Cerebellar nuclear complex (tissue), 1 donor: ENCODE measurements at regions not wholly inside any gene's neighbourhood (a gene's known extent, or its start where the extent isn't known, plus 50 kb on each side); places are given as distances from the start of the nearest gene placed in this dataset.

Source experiments
- DNase-seq, 2 experiments: peaks; one replicate each; lab custom pipeline; 2025; lab: John Stamatoyannopoulos, UW

- no peak for DNase-seq
These were observed 112.9 kb downstream of the DLL1 start for GRCh38 chr6:170177772-170178560.

GRCh38 chr6:170176898-170177771 lies 113.7 kb downstream of the DLL1 start:
- no peak for DNase-seq

DNA sequence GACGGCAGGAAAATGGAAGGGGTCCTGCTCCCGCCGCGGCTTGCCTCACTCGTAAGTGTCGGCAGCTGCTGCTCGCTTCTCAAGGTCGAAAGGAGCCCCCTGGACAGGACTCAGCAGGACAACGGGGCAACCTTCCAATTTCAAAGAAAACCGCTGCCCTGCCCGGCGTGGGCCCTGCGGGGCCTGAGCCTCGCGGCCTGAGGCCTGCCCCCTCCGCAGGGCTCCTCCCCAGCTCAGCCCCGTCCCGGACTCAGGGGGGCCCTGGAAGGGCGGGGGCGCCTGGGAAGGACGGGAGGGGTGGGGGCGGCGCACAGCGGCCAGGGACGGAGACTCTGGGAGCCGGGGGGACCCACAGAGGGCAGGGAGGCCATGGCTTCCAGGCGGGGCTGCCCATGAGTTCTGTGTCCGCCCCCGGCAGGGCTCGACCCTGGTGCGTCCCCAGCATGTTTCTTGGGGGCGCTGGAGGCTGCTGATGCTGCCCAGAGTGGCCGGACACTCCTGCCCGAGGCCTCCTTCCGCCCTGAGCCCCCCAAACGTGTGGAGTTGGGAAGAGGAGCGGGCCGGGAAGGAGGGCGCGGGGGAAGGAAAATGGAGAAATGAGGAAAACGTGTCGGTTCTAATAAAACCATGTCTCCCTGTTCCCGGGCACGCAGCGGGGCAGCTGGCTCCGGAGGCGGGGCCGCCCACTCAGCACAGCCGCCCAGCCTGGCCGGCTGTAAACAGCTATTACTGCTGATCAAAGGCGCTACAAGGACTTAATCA lies 114.6 kb downstream of the DLL1 start:
- DNase-seq = no peak

- no peak for DNase-seq
These were observed 115.2 kb downstream of the DLL1 start for GRCh38 chr6:170175644-170176135.

DNA sequence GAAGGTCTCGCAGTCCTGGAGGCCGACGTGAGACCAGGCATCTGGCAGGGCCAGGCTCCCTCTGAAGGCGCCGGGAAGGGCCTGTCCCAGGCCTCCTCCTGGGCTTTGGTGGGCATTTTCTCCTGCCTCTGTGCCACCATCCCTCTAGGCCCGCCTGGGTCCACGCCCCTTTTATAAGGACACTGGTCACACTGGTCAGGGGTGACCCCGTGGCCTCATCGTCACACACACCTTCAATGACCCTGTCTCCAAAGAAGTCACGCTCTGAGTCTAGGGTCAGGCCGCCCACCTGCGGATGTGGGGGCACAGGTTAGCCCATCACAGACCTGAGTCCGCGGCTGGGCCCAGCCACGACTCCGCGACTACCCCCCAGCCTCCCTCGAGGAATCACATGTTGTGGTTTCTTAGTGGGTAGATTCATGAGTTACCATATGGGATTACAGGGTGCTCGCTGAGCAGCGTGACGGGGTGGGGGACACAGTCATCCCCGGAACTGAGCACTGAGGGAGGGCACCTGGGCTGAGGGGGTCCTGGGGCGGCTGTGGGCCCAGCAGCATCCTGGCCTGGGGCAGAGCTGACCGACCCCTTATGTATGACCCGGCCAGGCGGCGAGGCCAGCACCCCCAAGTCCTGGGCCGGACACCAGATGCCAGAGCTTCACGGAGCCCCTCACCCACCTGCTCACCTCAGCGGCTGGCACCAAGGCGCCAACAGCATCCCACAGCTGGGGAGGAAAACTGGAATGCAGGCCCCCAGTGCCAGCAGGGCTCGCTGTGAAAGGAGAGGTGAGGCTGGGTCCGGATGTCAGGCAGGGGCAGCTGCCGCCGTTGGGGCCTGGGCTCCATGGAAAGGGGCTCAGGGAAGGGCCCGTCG lies 115.9 kb downstream of the DLL1 start:
- DNase-seq = no peak

DNA sequence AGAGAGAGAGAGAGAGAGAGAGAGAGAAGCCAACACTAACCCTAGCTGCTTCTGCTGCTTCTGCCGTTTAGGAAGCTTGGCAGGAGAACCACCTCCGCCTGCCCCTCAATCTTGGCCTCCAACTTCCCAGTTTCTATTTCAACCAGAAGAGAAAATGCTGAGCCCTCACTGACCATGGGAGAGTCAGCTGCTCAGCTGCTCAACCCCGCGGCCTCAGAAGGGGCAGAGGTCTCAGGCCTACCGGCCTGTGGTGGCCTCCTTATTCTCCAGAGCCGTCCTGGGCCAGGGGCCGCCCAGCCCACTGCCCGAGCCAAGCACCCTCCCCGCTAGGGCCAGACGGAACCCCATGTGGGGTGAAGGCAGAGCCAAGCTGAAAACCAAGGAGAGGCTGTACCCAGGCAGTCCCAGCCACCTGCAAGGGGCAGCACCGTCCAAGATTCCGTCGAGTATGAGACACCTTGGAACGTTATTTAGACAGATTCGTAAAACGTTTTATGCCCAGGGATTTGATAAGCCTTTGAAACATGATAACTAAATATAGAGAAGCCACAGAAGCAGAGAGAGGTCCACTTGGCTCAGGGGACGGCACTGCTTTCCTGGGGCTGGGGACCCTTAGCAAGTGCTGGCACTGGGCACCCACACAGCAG lies 116.6 kb downstream of the DLL1 start:
- no peak for DNase-seq

- no peak for DNase-seq
These were observed 117.5 kb downstream of the DLL1 start for GRCh38 chr6:170173335-170173881.

- no peak for DNase-seq
These were observed 118.0 kb downstream of the DLL1 start for GRCh38 chr6:170172825-170173256.

DNA sequence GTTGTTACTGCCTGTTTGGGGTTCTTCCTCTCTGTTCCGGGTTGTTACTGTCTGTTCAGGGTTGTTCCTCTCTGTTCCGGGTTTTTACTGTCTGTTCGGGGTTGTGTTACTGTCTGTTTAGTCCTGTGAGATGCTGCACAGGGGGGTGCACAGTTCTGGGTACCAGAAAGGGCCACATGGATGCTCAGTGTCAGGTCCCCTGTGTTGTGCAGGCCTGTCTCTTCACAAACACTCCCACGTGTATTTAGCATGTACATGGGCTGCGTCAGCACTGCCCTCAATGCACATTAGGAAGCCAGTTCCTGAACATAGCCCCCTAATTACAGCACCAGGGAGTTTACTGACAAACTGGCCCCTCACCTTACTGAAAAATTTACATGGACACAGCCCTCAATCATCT lies 118.5 kb downstream of the DLL1 start:
- no peak for DNase-seq

- no peak for DNase-seq
These were observed 123.2 kb downstream of the DLL1 start for GRCh38 chr6:170167657-170168159.

- DNase-seq = no peak
These were observed 124.3 kb downstream of the DLL1 start for GRCh38 chr6:170166511-170167122.

GRCh38 chr6:170165471-170166117 lies 125.3 kb downstream of the DLL1 start:
- DNase-seq = no peak

DNA sequence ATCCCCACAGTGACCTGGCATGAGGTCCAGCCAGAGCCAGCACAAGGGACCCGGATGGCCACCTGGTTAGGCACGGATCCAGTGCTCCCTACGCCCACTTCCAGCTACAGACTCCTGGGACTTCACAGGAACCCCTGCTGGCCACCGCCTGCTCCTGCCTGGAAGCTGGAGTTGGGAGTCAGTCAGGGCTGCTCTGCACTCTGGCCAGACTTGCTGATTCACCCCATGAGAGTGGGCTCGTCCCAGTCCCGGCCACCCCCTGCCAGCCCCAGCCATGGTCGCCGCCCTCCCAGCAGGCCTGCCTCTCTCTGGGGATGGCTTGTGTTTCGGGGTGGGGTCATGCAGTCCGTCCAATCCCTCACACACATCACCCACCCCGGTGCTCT lies 125.8 kb downstream of the DLL1 start:
- no peak for DNase-seq

GRCh38 chr6:170164271-170164900 lies 126.5 kb downstream of the DLL1 start:
- no peak for DNase-seq

DNA sequence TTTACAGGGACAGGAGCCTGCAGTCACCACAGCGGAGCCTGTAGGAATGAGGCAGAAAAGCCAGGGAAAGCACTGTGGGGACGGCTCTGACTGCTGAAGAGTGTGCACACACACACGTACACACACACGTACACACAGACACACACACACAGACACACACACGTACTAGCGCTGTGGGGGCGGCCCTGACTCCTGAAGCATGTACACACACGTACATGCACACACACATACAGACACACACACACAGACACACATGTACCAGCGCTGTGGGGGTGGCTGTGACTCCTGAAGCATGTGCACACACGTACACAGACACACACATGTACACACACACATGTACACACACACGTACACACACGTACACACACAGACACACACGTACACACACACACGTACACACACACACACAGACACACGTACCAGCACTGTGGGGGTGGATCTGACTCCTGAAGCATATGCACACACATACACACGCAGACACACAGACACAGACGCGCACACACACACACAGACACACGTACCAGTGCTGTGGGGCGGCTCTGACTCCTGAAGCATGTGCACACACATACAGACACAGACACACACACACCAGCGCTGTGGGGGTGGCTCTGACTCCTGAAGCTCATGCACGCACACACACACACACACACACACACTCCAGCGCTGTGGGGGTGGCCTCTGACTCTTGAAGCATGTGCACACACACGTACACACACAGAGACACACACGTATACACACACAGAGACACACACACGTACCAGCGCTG lies 127.3 kb downstream of the DLL1 start:
- DNase-seq = no peak

- DNase-seq = no peak
These were observed 128.0 kb downstream of the DLL1 start for GRCh38 chr6:170162775-170163404.

- DNase-seq = no peak
These were observed 128.7 kb downstream of the DLL1 start for GRCh38 chr6:170162011-170162774.
